Stimulated activated naive CD8-positive, alpha-beta T cell treated with anti-CD3 and anti-CD28 coated beads, Interleukin-15, amount 100 ng/mL, for 72 hours (primary cell): ENCODE measurements at regions not wholly inside any gene's neighbourhood (a gene's known extent, or its start where the extent isn't known, plus 50 kb on each side); places are given as distances from the start of the nearest gene placed in this dataset.

Source experiments
- ATAC-seq: fragments of 150-1000 bp; cut with Tn5 transposase; 2 replicates; pipeline ENCODE4 v1.10.0; 2021; ENCODE audit warnings: mild to moderate bottlenecking, moderate library complexity
- DNase-seq, 2 donors: peaks; one replicate each; pipeline ENCODE4 v3.0.0; 2021 to 2022
- H3K27ac Mint-ChIP-seq, 2 donors: one replicate each; pipeline ENCODE4 v1.8.0; 2022; ENCODE audit warnings: mild to moderate bottlenecking in 2 of 2, mixed read lengths in 2 of 2, moderate library complexity in 2 of 2
- H3K27me3 Mint-ChIP-seq: one replicate; pipeline ENCODE4 v1.8.0; 2022; ENCODE audit warnings: mixed read lengths
- H3K4me1 Mint-ChIP-seq: one replicate; pipeline ENCODE4 v1.8.0; 2022; ENCODE audit warnings: mild to moderate bottlenecking, mixed read lengths
- H3K4me3 Mint-ChIP-seq, 2 donors: one replicate each; pipeline ENCODE4 v1.8.0; 2022; ENCODE audit warnings: mild to moderate bottlenecking in 2 of 2, mixed read lengths in 2 of 2, moderate library complexity in 1 of 2
- H3K9me3 Mint-ChIP-seq, 2 donors: one replicate each; pipeline ENCODE4 v1.8.0; 2022; ENCODE audit warnings: mixed read lengths in 2 of 2

DNA sequence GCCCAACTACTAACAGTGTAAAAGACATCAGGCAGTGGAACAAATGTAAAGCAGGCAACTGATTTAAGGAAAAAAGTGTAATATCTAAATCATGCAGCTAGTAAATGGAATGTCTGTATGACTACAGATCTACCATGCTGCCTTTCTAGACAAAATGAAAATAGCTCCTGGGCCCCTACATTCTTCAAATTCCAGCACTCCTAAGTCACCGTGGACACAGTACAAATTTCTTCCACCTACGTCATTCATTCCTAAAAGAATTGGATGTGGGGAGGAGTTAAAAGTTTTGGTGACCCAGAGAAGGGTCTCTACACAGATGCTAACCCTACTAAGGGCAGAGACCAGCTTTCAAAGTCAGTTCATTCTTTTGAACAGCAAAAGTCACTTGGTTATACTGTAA, 137.2 kb upstream of the ARHGEF9 start:
- Mint-ChIP-seq H3K27me3 (no peaks in the 10 kb centered on the region), H3K4me1 (no peaks in the 10 kb centered on the region), H3K27ac (no peak overlapping the region), H3K9me3 (peaks cover 8 to 26% of the 10 kb centered on the region in 2 donors), H3K4me3 (no peak overlapping the region)
- ATAC-seq (no peak), DNase-seq (no peak)

DNA sequence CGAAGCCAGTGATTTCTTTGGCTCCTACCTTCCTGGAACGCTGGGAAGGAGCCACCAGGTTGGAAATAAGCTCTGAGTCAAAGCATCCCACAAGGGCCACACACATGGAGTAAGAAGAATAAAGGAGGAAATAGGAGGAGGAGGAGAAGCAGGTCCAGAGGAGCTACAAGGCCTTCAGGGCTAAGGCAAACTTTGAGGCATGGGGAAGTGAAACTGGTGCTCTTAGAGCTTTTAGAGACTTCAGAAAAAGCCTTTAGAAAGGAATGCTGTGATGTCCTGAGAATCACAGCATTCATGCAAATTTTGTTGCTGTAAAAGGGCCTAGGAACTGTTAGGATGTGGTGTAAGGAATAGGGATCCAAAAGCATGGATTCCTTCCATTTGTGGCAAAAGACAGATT, 135.9 kb upstream of the ARHGEF9 start:
- peaks cover 8 to 20% of the 10 kb centered on the region in 2 donors for H3K9me3 Mint-ChIP-seq
- H3K4me3 Mint-ChIP-seq: no peak overlapping the region
- ATAC-seq (no peak), DNase-seq (no peak)
- H3K4me1 Mint-ChIP-seq: no peaks in the 10 kb centered on the region
- H3K27me3 Mint-ChIP-seq: no peaks in the 10 kb centered on the region
- H3K27ac Mint-ChIP-seq: no peak overlapping the region

DNA sequence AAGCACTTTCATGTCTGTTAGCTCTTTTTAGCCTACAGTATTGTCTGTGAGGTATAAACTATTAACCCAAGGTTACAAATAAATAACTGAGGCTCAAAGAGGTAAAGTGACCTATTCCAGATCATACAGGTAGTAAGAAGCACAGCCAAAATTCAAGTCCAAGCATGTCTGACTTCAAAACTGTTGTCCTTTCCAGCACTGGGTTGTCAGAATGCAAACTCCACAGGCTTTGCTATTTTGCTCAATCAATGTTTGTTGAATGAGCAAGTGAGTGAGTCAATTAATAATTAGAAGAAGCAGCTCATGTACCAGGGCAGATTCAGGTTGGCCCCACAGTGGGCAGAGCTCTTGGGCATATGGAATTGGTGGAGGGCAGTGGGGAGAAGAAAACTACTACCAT, 134.1 kb upstream of the ARHGEF9 start:
- H3K4me1 Mint-ChIP-seq: no peaks in the 10 kb centered on the region
- DNase-seq (no peak), ATAC-seq (no peak)
- peaks cover 13 to 14% of the 10 kb centered on the region in 2 donors for H3K9me3 Mint-ChIP-seq
- no peaks in the 10 kb centered on the region for H3K27me3 Mint-ChIP-seq
- H3K27ac Mint-ChIP-seq: no peak overlapping the region
- no peak overlapping the region for H3K4me3 Mint-ChIP-seq

DNA sequence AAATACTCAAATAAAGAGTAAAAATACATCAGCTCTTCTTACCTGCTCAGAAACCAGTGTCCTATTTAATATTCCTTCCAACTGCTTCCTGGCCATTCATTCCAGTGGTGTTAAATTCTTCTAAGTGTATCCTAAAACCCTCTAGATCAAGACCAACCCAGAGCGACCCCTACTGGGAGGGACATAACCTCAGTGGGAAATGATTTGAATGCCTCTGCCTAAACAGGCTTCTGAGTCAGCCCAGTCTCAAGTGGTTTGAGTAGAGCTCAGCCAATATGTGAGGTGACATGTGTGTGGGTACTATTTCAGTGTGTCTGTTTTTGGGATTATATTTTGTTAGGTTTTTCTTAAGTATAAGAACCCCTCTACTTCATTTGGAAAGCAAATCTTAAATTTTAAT, 133.6 kb upstream of the ARHGEF9 start:
- ATAC-seq: no peak

DNA sequence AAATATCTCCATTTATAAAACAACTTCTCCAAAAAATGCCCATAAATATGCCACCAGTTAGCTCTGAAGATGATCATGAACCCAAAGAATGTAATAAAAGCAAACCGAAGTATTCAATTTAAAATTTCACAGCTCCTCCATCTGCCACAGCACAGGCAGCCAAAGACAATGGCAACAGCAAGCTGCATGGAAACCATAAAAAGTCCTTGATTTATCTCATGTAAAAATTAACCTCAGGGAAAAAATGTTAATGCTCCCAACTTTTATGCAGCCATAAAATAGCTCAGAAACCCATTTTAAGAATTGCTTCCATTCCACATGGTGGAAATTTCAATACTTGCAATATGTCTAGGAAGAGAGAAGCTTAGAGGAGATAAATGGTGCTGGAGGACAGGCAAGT, 132.3 kb upstream of the ARHGEF9 start:
- no peak for ATAC-seq
- no peak for DNase-seq
- peaks cover 21 to 24% of the 10 kb centered on the region in 2 donors for H3K9me3 Mint-ChIP-seq
- no peaks in the 10 kb centered on the region for H3K27me3 Mint-ChIP-seq
- H3K4me3 Mint-ChIP-seq: no peak overlapping the region
- H3K27ac Mint-ChIP-seq: no peak overlapping the region
- H3K4me1 Mint-ChIP-seq: no peaks in the 10 kb centered on the region

More for the DNA sequence above, 133.6 kb upstream of the ARHGEF9 start:
- Mint-ChIP-seq H3K27me3 (no peaks in the 10 kb centered on the region), H3K9me3 (peaks cover 13 to 14% of the 10 kb centered on the region in 2 donors), H3K4me1 (no peaks in the 10 kb centered on the region), H3K4me3 (no peak overlapping the region), H3K27ac (no peak overlapping the region)
- no peak for DNase-seq

DNA sequence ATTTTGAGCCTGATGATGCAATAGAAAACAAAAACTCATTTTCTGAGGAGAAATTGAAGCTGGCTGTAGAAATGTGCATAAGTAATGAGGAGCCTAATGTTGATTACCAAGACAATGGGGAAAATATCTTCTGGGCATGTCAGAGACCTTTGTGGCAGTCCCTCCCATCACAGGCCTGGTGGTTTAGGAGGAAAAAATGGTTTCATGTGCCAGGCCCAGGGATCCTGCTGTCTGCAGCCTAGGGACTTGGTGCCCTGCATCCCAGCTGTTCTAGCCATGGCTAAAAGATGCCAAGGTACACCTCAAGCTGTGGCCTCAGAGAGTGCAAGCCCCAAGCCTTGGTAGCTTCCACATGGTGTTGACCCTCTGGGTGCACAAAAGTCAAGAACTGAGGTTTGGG, 128.7 kb upstream of the ARHGEF9 start:
- Mint-ChIP-seq H3K4me3 (no peak overlapping the region), H3K9me3 (peaks cover 13 to 18% of the 10 kb centered on the region in 2 donors), H3K27me3 (no peaks in the 10 kb centered on the region), H3K27ac (no peak overlapping the region), H3K4me1 (no peaks in the 10 kb centered on the region)
- ATAC-seq (no peak), DNase-seq (no peak)

DNA sequence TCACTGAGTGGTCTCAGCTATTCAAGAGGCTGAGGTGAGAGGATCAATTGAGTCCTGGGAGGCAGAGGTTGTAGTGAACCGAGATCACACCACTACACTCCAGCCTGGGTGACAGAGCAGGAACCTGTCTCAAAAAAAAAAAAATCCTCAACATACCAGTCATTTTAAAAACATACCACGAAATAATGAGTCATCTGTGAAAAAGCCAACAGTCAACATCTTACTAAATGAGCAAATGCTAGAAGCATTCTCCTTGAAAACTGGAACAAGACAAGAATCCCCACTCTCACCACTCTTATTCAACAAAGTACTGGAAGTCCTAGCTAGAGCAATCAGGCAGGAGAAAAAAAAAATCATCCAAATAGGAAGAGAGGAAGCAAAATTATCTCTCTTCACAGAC, 104.0 kb upstream of the ARHGEF9 start:
- ATAC-seq: no peak
- no peak overlapping the region for H3K27ac Mint-ChIP-seq
- no peak for DNase-seq
- H3K4me1 Mint-ChIP-seq: no peaks in the 10 kb centered on the region
- H3K27me3 Mint-ChIP-seq: no peaks in the 10 kb centered on the region
- H3K4me3 Mint-ChIP-seq: no peak overlapping the region
- H3K9me3 Mint-ChIP-seq: peaks cover 11 to 26% of the 10 kb centered on the region in 2 donors

DNA sequence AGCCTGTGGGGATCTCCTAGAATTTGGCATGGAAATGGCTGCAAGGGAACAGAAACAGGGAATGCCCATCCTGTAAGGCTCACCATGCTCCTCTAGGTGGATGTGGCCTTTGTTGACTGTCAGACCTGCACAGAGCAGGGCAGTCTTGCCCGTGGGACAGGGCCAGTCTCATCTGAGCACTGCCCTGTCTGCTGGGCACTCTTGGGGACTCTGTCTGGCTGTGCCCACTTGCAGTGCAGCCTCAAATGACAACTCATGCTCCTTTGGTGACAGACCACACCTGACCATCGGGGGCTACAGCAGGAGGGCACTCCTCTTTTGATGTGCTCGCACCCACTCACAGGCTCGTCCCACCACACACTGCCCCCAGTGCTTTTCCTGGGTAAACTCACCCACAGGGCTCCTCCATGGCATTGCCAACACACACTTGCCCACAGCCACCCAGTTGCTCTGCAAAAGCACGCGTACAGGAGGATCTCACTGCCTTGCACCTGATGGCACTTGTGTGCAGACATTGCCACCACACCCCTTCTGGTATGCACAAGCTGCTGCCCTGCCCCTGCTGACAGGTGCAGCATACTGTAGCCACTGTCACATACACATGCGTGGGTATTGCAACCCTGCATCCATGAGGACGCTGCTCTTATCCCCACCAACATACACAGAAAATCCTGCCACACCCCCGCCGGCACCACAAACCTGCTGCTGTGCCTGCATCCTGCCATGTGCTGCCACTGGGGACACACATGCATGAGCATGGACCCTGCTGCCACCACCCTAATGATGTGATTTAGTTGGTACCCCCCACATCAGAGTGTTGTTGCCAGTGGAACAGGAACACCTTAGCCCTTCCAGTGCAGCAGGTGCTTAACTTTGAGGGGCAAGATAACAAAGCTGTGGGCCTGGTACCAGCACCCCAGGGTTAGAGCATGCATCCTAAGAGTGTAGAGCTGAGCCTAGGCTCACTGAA, 100.1 kb upstream of the ARHGEF9 start:
- DNase-seq: no peak
- Mint-ChIP-seq H3K27ac (no peak overlapping the region), H3K9me3 (peaks cover 7 to 10% of the 10 kb centered on the region in 2 donors), H3K4me1 (no peaks in the 10 kb centered on the region), H3K27me3 (no peaks in the 10 kb centered on the region), H3K4me3 (no peak overlapping the region)
- ATAC-seq: no peak

DNA sequence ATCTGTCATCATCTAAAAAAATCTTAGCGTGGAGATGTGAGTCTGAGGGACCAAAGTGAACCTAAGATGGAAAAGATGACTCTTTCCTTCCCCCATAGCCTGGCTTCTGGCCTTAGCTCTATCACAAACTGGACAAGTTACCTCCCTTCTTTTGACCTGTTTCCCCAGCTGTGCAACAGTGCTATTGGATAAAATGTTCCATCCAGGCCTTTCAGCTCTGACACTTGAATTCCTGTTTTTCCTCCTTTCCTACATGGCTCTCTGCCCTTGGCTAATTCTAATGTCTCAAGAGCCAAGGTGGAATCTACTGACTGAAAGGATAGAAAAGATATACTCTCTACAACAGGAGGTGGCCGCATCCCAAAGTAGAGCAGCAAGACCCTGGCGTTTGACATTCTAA, 84.5 kb upstream of the ARHGEF9 start:
- H3K9me3 Mint-ChIP-seq: peaks cover 11 to 13% of the 10 kb centered on the region in 2 donors
- no peaks in the 10 kb centered on the region for H3K4me1 Mint-ChIP-seq
- DNase-seq (no peak), ATAC-seq (no peak)
- no peak overlapping the region for H3K27ac Mint-ChIP-seq
- H3K27me3 Mint-ChIP-seq: no peaks in the 10 kb centered on the region
- H3K4me3 Mint-ChIP-seq: no peak overlapping the region

DNA sequence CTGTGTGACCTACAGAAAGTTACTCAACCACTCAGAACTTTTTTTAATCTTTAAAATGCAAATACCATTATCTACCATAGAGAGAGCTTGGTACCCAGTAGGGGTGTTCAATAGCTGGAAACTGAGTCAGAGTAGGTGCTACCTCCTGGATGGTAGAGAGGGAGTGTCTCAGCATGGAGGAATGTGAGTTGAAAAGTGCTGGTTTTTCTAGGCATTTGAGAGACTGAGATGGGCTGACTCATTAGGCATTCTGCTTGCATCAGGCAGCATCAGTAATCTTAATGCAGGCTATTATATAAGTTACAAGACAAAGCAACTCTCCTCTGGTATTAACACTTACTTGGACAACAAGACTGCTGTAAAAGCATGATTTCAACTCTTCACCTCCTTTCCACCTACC, 70.9 kb upstream of the ARHGEF9 start:
- Mint-ChIP-seq H3K9me3 (no peaks in the 10 kb centered on the region), H3K27me3 (no peaks in the 10 kb centered on the region), H3K4me3 (no peak overlapping the region), H3K4me1 (no peaks in the 10 kb centered on the region), H3K27ac (peak overlapping the region in 1 of 2 donors; percentile 72)
- DNase-seq: no peak
- ATAC-seq: no peak

DNA sequence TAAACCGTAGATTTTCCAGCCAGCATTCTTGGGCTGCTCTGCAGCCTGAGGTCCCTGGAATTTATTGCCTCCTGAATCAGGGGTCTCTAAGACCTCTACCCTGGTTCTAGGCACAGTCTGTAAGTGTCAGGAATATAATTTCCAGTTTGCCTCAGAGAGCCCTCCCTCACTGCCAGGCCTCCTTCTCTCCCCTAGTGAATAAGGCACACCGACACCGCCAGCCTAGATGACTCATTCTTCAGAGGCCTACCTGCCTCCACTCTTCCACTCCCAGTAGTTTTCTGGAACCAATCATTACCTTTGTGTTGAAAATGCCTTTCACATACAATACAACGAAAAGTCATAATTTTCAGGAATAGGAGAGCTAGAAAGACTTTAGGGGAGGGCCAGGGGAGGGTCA, 50.3 kb upstream of the ARHGEF9 start:
- ATAC-seq (no peak), DNase-seq (no peak)
- no peaks in the 10 kb centered on the region for H3K4me1 Mint-ChIP-seq
- peaks cover 0 to 1% of the 10 kb centered on the region in 2 donors for H3K9me3 Mint-ChIP-seq
- no peak overlapping the region for H3K27ac Mint-ChIP-seq
- no peaks in the 10 kb centered on the region for H3K27me3 Mint-ChIP-seq
- H3K4me3 Mint-ChIP-seq: no peak overlapping the region
